GM10266 (cell line): ENCODE measurements at regions not wholly inside any gene's neighbourhood (a gene's known extent, or its start where the extent isn't known, plus 50 kb on each side); places are given as distances from the start of the nearest gene placed in this dataset.

Experiments used
- DNase-seq: peaks from one replicate; pipeline ENCODE4 v3.0.0; 2012; ENCODE audit errors: extremely low spot score
- CTCF ChIP-seq: IDR thresholded peaks from 2 replicates; pipeline ENCODE4 v1.5.1; 2012; ENCODE audit warnings: mild to moderate bottlenecking, low read depth; ENCODE audit not compliant: control insufficient read depth, insufficient read depth; ENCODE audit errors: missing control alignments

- TF ChIP-seq CTCF = no peak
- DNase-seq = no peak
Observed at GRCh38 chr7:67753891-67754290, 757.3 kb downstream of the TYW1 start.

GRCh38 chr7:67754651-67755050 is 758.0 kb downstream of the TYW1 start:
- no peak for DNase-seq
- no peak for TF ChIP-seq CTCF

- no peak for TF ChIP-seq CTCF
- no peak for DNase-seq
Observed at GRCh38 chr7:67758551-67758950, 761.9 kb downstream of the TYW1 start.

GRCh38 chr7:67760971-67761370 is 764.3 kb downstream of the TYW1 start:
- DNase-seq = no peak
- no peak for TF ChIP-seq CTCF

- no peak for TF ChIP-seq CTCF
- DNase-seq = no peak
Observed at GRCh38 chr7:67762516-67762915, 765.9 kb downstream of the TYW1 start.

- no peak for TF ChIP-seq CTCF
- DNase-seq = no peak
Observed at GRCh38 chr7:67764289-67764688, 767.7 kb downstream of the TYW1 start.

- no peak for DNase-seq
- TF ChIP-seq CTCF = no peak
Observed at GRCh38 chr7:67765481-67766175, 769.0 kb downstream of the TYW1 start.
